ENCODE measurements at regions not wholly inside any gene's neighbourhood (a gene's known extent, or its start where the extent isn't known, plus 50 kb on each side); places are given as distances from the start of the nearest gene placed in this dataset.
"Not testable (repeated sequence)": the region's sequence is repeated elsewhere in the genome, so short reads cannot be mapped to it uniquely, and the experiment has no call there.

GRCh38 chr15:79492065-79492464 lies 59.9 kb downstream of the MINAR1 start:
- FAIRE-seq: no peak
- DNase-seq (ENCODE audit: insufficient read length, low spot score): no peak

- DNase-seq (ENCODE audit: insufficient read length, low spot score): no peak
- no peak for FAIRE-seq
These were observed 62.3 kb downstream of the MINAR1 start for GRCh38 chr15:79494384-79494909.

GRCh38 chr15:79494963-79495755 lies 63.0 kb downstream of the MINAR1 start:
- DNase-seq (ENCODE audit: insufficient read length, low spot score) (no peak), FAIRE-seq (no peak)

DNA sequence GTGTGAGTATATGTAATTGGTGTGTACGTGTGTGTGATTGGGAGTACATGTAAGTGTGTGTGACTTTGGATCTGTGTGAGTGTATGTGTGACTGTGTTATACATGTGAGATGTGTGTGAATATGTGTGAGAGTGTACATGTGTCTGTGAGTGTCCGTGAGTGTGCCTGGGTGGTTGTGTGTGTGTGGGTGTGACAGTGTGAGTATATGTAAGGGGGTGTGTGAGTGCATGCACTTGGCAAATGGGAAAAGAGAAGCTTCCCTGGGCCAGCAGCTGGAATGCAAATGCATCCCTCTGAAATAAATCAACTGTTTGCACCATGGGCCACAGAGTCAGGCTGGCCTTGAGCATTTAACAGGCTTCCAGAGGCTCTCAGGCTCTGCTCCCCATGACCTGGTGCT lies 63.6 kb downstream of the MINAR1 start:
- no peak for DNase-seq (ENCODE audit: insufficient read length, low spot score)
- FAIRE-seq: no peak

DNA sequence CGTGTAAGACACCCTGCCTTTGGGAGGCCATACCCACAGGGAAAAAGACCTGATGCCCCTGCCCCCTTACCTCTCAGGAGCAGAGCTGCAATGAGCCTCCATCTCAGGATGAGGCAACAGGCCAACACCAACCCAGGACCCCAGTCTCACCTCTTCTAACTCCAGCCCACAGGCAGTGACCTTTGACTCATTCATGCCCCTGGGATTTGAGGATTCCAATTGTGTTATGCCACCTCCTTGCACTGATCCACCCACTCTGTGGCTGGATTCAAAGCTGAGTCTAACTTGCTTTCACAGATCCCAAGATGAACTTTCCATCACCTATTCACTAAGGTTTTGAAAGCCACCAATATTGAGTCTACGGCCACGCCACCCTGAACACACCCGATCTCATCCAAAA lies 64.7 kb downstream of the MINAR1 start:
- FAIRE-seq (no peak), DNase-seq (ENCODE audit: insufficient read length, low spot score) (no peak)

GRCh38 chr15:79501086-79501485 lies 69.0 kb downstream of the MINAR1 start:
- DNase-seq (ENCODE audit: insufficient read length, low spot score): no peak
- no peak for FAIRE-seq

DNA sequence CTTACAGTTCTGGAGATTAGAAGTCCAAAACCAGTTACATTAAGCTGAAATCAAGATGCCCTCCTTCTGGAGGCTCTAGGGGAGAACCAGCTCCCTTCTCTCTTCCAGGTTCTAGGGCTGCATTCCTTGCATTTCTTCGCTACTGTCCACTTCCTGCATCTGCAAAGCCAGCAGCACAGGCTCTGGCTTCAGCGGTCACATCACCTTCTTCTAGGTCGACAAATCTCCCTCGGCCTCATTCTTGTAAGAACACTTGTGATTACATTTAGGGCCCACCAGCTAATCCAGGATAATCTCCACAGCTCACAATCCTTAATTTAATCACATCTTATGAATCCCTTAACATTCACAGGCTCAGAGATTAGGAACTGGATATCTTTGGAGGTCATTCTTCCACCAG lies 73.8 kb downstream of the MINAR1 start:
- FAIRE-seq: no peak
- no peak for DNase-seq (ENCODE audit: insufficient read length, low spot score)

DNA sequence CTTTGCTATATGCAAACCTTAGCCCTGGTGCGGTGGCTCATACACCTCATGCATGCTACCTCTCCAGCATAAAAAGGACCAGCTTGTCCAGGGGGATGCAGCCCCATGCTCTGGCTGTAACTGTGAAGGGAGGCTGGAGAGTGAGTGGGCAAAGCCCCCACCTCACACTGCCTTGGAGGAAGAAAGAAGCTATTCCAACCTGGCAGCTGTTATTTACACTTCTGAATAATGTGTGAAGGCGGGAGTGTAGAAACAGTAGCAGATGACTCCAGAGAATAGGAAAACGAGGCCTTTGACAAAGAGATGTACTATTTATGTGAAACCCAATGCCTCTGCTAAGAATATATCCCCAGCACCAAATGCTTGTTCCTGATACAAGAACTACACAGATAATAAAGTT lies 80.7 kb downstream of the MINAR1 start:
- DNase-seq (ENCODE audit: insufficient read length, low spot score); FAIRE-seq: not testable (repeated sequence)

DNA sequence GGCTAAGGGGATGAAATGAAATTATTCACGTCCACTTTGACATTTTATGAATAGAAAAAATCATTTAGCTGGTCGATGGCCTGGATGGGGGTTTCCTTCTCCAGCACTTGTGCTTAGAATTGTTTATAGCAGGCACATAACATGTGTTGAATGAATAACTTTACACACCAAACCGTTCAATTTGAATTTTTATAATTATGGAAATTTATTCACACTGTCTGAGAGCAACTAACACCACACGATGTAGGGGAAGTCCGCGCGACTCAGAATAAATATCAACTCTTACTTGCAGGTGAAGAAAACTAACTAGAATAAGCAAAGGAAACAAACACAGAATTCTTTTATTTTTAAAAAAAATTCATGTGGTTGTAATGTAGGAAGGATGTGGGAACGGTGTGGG lies 81.3 kb downstream of the MINAR1 start:
- FAIRE-seq (no peak), DNase-seq (ENCODE audit: insufficient read length, low spot score) (no peak)

DNA sequence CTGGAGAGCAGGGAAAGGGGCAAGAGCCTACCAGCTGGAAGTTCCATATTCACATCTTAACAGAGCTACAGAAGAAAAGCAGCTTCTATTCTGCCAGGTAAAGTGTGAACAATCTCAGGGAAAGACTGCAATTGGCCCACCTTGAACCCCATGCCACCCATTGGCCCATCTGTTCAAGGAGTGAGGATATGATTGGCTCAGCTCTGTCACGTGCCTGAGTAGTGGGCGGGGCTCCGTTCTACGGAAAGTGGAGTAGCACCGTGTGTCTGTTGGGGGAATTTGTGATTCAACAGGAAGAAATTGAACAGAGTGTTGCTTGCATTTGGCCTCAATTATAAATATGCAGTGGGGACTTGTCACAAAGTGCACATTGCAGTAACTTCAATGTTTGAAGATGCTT lies 81.8 kb downstream of the MINAR1 start:
- DNase-seq (ENCODE audit: insufficient read length, low spot score) (no peak), FAIRE-seq (no peak)

DNA sequence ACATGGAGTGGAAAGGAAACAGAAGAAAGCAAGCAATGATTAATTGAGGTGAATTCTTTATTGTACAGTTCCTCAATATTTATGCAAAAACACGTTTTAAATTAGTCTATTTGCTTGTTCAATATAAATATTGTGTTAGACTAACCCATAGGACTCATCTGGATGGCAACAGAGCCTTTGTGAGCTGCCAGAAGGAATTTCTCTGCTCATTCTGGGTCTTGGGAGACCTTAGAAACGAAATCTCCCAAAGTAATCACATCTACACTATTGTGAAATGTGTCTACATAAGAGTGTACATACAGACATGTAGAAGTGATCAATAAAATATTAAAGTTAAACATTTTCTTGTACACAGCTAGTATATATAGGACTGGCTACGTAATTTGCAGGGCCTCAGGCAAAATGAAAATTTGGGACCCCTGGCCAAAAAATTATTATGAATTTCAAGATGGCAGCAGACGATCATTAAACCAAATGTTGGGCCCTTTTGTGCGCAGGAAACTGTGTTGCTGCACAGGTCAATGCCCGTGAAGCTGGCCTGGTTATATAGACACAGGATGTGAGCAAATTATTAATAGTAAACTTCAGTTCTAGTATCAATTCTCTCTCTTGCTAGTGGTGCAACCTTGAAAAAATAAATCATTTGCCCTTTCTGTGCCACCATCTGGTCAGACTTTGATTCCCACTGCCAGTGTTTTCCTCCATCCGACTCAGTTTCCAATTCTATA lies 83.3 kb downstream of the MINAR1 start:
- DNase-seq (ENCODE audit: insufficient read length, low spot score) (no peak), FAIRE-seq (no peak)

GRCh38 chr15:79516155-79516554 lies 84.0 kb downstream of the MINAR1 start:
- FAIRE-seq: no peak
- no peak for DNase-seq (ENCODE audit: insufficient read length, low spot score)

- no peak for FAIRE-seq
- DNase-seq (ENCODE audit: insufficient read length, low spot score): no peak
These were observed 84.5 kb downstream of the MINAR1 start for GRCh38 chr15:79516646-79517045.

DNA sequence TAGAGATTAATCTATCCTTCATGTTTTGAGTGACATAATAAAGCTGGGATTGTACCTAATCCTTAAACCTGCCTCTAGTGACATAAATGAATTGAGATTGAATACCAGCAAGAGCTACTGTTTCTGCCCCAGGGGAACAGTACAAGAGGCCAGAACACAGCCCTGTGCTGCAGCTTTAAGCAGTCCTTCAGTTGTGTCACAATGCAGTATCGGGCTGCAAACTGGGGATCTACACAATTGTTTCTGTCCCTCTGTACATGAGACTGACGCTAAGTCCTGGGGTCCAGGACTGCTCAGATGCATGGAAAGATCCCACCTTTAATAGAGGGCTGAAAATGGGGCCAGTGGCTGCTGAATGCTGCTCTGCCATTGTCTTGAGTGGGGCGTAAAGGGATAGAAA lies 87.5 kb downstream of the MINAR1 start:
- FAIRE-seq (no peak), DNase-seq (ENCODE audit: insufficient read length, low spot score) (no peak)

- FAIRE-seq: no peak
- DNase-seq (ENCODE audit: insufficient read length, low spot score): no peak
These were observed 88.5 kb downstream of the MINAR1 start for GRCh38 chr15:79520654-79521053.

DNA sequence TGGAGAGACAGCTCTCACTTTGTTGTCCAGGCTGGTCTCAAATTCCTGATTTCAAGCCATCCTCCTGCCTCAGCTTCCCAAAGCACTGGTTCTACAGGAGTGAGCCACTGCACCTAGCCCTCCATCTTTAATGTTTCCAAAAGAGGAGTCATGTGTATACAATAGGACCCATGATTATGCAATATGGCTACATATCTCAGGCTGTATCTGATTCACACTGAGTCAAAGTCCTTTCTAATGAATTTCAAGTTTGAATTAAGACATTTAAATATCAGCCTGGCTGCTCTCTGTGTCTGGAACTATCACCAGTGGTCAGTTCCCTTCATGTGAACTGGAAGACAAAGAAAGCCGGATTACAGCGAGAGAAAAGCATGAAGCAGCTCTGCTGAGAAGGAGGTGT lies 90.5 kb downstream of the MINAR1 start:
- DNase-seq (ENCODE audit: insufficient read length, low spot score) (no peak), FAIRE-seq (no peak)

- FAIRE-seq (no peak), DNase-seq (ENCODE audit: insufficient read length, low spot score) (no peak)
These were observed 91.1 kb downstream of the MINAR1 start for GRCh38 chr15:79523266-79523665.

- no peak for DNase-seq (ENCODE audit: insufficient read length, low spot score)
- FAIRE-seq: no peak
These were observed 92.4 kb downstream of the MINAR1 start for GRCh38 chr15:79524531-79524930.

GRCh38 chr15:79526376-79526775 lies 94.2 kb downstream of the MINAR1 start:
- DNase-seq (ENCODE audit: insufficient read length, low spot score): no peak
- FAIRE-seq: no peak

DNA sequence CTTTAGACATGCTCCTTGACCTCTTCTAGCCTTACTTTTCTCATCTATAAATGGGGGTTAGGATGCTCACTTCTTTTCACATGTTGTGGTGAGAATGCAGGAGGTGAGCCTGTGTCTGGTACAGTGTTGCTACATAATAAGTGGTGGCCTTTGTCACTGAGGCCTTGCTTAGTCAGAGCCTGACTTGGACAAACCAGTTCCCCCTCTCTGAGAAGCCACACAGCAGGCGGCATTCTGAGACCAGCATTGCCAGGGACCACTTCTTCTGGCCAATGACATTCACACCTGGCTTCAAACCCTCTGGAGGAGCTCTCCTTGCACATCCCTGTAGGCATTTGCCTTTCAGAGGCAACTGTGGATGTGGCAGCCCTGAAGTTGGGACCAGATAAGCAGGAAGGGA lies 95.7 kb downstream of the MINAR1 start:
- FAIRE-seq (no peak), DNase-seq (ENCODE audit: insufficient read length, low spot score) (no peak)

DNA sequence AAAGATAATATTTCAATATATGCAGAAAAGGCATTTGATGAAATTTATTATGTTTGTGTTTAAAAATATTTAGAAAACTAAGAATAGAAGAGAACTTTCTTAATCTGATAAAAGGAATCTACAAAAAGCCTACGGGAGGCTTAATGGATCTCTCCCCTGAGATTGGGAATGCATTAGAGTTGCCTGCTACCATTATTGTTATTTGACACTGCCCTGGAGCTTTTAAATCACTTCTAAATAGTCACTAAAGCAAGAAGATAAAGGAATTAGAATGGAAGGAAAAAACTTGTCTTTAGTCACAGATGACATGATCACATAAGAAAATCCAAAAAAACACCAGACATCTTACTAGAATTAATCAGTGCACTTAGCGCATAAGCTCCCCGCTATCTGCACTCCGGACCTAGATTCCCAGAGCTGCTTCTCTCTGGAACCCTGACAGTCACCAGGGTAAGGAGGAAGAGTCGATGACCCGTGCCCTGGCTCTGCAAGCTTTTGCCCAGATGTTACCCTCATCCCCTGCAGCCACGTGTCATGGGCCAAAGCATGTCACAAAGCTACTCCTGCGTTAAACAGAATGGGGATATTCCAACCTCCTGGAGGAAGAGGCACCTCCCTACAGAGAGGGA lies 97.1 kb downstream of the MINAR1 start:
- FAIRE-seq (no peak), DNase-seq (ENCODE audit: insufficient read length, low spot score) (no peak)

GRCh38 chr15:79535536-79535935 lies 103.4 kb downstream of the MINAR1 start:
- FAIRE-seq (no peak), DNase-seq (ENCODE audit: insufficient read length, low spot score) (no peak)

All from HTR-8/SVneo (cell line).